ENCODE measurements at regions not wholly inside any gene's neighbourhood (a gene's known extent, or its start where the extent isn't known, plus 50 kb on each side); places are given as distances from the start of the nearest gene placed in this dataset.

DNA sequence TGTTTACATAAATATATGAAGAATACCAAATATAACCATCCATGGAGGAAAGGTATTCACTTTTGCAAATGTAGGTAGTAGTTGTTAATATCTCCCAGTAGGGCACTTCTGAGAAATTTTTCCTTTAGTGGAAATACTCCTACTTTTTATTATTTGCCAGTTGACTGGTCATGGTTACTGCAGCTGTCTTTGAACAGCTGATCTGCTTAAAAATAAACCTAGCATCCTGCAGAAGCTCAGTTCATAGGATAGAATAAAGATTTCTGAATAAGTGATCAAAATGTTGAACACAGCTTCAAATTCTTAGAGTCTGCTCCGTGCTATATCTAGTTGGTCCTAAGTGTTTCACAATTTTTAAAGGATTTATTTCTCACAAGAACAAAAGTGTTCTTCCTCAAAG, 270.7 kb upstream of the TRPC7 start:
- no peaks in the 10 kb centered on the region for H3K9me3 ChIP-seq (ENCODE audit: insufficient read depth in 2 of 2, low read depth in 1 of 2, low read length in 1 of 2)
- H3K9ac ChIP-seq (replicated peaks in 1 of 4; ENCODE audit: extremely low read depth in 1 of 4, low read depth in 3 of 4, low read length in 3 of 4) = no peak overlapping the region
- 100% methylated on average over 1 of the region's 1 CpG; no CpG with 5 or more reads in 1 of the 2 experiments for WGBS, 2 experiments (ENCODE audit: extremely low coverage in 1 of 2, insufficient coverage in 1 of 2, insufficient read length in 1 of 2, insufficient replicate concordance in 2 of 2, low coverage in 1 of 2, low lambda C conversion rate in 2 of 2, missing lambda C conversion rate in 1 of 2)
- no peak overlapping the region for H2BK5ac ChIP-seq (ENCODE audit: low read depth, low read length)
- H2BK15ac ChIP-seq (ENCODE audit: low read length) = no peak overlapping the region
- no peak overlapping the region for H2AFZ ChIP-seq (ENCODE audit: low read length)
- no peak overlapping the region for H3K56ac ChIP-seq (replicated peaks; ENCODE audit: insufficient read length, low read depth, low read length)
- H3K27ac ChIP-seq (ENCODE audit: low read depth, low read length) = no peak overlapping the region
- H4K91ac ChIP-seq (replicated peaks; ENCODE audit: insufficient read length, low read length) = no peak overlapping the region
- no peaks in the 10 kb centered on the region for H4K20me1 ChIP-seq (replicated peaks in 1 of 2; ENCODE audit: control insufficient read depth in 1 of 2, insufficient read depth in 2 of 2, low read length in 2 of 2)
- no peak overlapping the region for H4K8ac ChIP-seq (ENCODE audit: extremely low read depth, insufficient read depth, low read length)
- ChIA-PET CTCF (ENCODE audit: partially characterized antibody) (interaction anchor here (1.6 kb wide), 1 partner anchor 50 kb away, joined by 4 read pairs; no protein-coding TSS in a partner anchor), POLR2A (ENCODE audit: partially characterized antibody) (no interaction called here)
- no peak overlapping the region for H3K14ac ChIP-seq (ENCODE audit: insufficient read length)
- FAIRE-seq (no peak), DNase-seq (ENCODE audit: low read depth in 1 of 2, low spot score in 2 of 2) (no peak)
- H3K36me3 ChIP-seq (ENCODE audit: control insufficient read depth in 2 of 4, insufficient read depth in 4 of 4, low read length in 3 of 4) = no peaks in the 10 kb centered on the region
- no peak overlapping the region for H2BK12ac ChIP-seq (ENCODE audit: low read depth, low read length)
- H3K23ac ChIP-seq (ENCODE audit: insufficient read length) = no peak overlapping the region
- no peaks in the 10 kb centered on the region for H3K23me2 ChIP-seq (ENCODE audit: low read depth, low read length)
- H3K4ac ChIP-seq (replicated peaks; ENCODE audit: insufficient read length, low read depth, low read length) = no peak overlapping the region
- no peaks in the 10 kb centered on the region for H3K4me1 ChIP-seq (replicated peaks in 1 of 4; ENCODE audit: control insufficient read depth in 3 of 4, insufficient read depth in 4 of 4, low read length in 3 of 4)
- H3K27me3 ChIP-seq (replicated peaks in 1 of 4; ENCODE audit: control insufficient read depth in 3 of 4, extremely low read depth in 1 of 4, insufficient read depth in 3 of 4, low read length in 3 of 4) = no peaks in the 10 kb centered on the region
- H3K79me2 ChIP-seq (ENCODE audit: control insufficient read depth in 1 of 2, insufficient read depth in 2 of 2, low read length in 2 of 2) = no peaks in the 10 kb centered on the region
- no peak overlapping the region for H2AK5ac ChIP-seq (ENCODE audit: low read depth, low read length)
- no peak overlapping the region for H2BK120ac ChIP-seq (replicated peaks; ENCODE audit: low read depth, low read length)
- no peaks in the 10 kb centered on the region for H3K79me1 ChIP-seq (ENCODE audit: low read depth, low read length)
- H3K18ac ChIP-seq (ENCODE audit: extremely low read depth, low read length) = no peak overlapping the region
- no peak overlapping the region for H2BK20ac ChIP-seq (ENCODE audit: low read length)
- no peak overlapping the region for H3K4me3 ChIP-seq (ENCODE audit: extremely low read depth in 1 of 4, insufficient read depth in 2 of 4, low read depth in 3 of 4, low read length in 4 of 4)
- H4K5ac ChIP-seq (ENCODE audit: insufficient read length, low read depth, low read length) = no peak overlapping the region
- no peak for TF ChIP-seq SAP30 (IDR thresholded peaks at IDR 0.05; ENCODE audit: insufficient read depth, insufficient replicate concordance, low read length)
- TF ChIP-seq, protein P1, sequence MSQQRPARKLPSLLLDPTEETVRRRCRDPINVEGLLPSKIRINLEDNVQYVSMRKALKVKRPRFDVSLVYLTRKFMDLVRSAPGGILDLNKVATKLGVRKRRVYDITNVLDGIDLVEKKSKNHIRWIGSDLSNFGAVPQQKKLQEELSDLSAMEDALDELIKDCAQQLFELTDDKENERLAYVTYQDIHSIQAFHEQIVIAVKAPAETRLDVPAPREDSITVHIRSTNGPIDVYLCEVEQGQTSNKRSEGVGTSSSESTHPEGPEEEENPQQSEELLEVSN (IDR thresholded peaks at IDR 0.05) = no peak
- no peak for TF ChIP-seq RXRA (IDR thresholded peaks at IDR 0.05; ENCODE audit: insufficient read depth, low read depth, low read length)
- no peak for TF ChIP-seq CREB1 (IDR thresholded peaks at IDR 0.05)
- TF ChIP-seq ZNF274 (IDR thresholded peaks at IDR 0.05; ENCODE audit: borderline replicate concordance, extremely low read depth, low read length) = no peak
- TF ChIP-seq YY1 (IDR thresholded peaks at IDR 0.05; ENCODE audit: low read depth, low read length) = no peak
- no peak for TF ChIP-seq NANOG (IDR thresholded peaks at IDR 0.05; ENCODE audit: insufficient read depth, low read depth, low read length, poor library complexity, severe bottlenecking)
- TF ChIP-seq EGR1 (IDR thresholded peaks at IDR 0.05; ENCODE audit: borderline replicate concordance, low read depth, low read length) = no peak
- no peak for TF ChIP-seq SP2 (IDR thresholded peaks at IDR 0.05; ENCODE audit: low read length)
- no peak overlapping the region for H3K4me2 ChIP-seq (ENCODE audit: insufficient read depth in 1 of 2, low read depth in 2 of 2, low read length in 2 of 2)

Data from H1 (cell line).